HEK293 (cell line): ENCODE measurements at regions not wholly inside any gene's neighbourhood (a gene's known extent, or its start where the extent isn't known, plus 50 kb on each side); places are given as distances from the start of the nearest gene placed in this dataset.

Experiments used
- CTCF ChIA-PET: fragments of 350-600 bp; formaldehyde crosslinking; extraction: SDS; loops from one replicate; lab custom pipeline; 2021; ENCODE audit warnings: antibody characterized with exemption; lab: Yijun Ruan, JAX
- POLR2A ChIA-PET: fragments of 300-600 bp; formaldehyde crosslinking; extraction: SDS; loops from one replicate; lab custom pipeline; 2020; ENCODE audit warnings: antibody characterized with exemption, inconsistent platforms; lab: Yijun Ruan, JAX
- H3K27ac ChIP-seq: fragments of 200-500 bp; sonication (Bioruptor generic); 2 replicates; pipeline ENCODE4 v1.5.1; 2014; ENCODE audit warnings: low read depth, low read length, control low read depth, inconsistent platforms; ENCODE audit errors: extremely low read depth
- H3K36me3 ChIP-seq, 2 experiments: fragments of 200-500 bp in 1 of 2; sonication (Bioruptor generic) in 1 of 2; 1 replicate in 1 of 2; 2 replicates in 1 of 2; pipeline ENCODE4 v1.5.1; 2014 to 2017; ENCODE audit warnings: inconsistent platforms in 2 of 2, low read length in 2 of 2; ENCODE audit not compliant: control insufficient read depth in 2 of 2, insufficient read depth in 1 of 2
- H3K4me1 ChIP-seq: fragments of 200-500 bp; sonication (Bioruptor generic); 2 replicates; pipeline ENCODE4 v1.5.1; 2014; ENCODE audit warnings: mild to moderate bottlenecking, low read length, inconsistent platforms; ENCODE audit not compliant: control insufficient read depth, insufficient read depth
- H3K4me3 ChIP-seq: 2 replicates; pipeline ENCODE4 v1.5.1; 2011; ENCODE audit warnings: low read depth, mild to moderate bottlenecking, control low read depth, low read length, moderate library complexity
- H3K9me3 ChIP-seq: fragments of 200-500 bp; sonication (Bioruptor generic); 2 replicates; pipeline ENCODE4 v1.5.1; 2014; ENCODE audit warnings: low read depth, low read length, inconsistent platforms; ENCODE audit not compliant: control insufficient read depth, insufficient read depth
- GFI1B ChIP-seq: fragments of 450-650 bp; formaldehyde crosslinking; IDR thresholded peaks from 2 replicates; pipeline ENCODE4 v1.5.1; 2016; ENCODE audit warnings: missing biosample characterization, missing genetic modification characterization
- GLIS1 ChIP-seq: fragments of 450-650 bp; formaldehyde crosslinking; IDR thresholded peaks from 2 replicates; pipeline ENCODE4 v1.5.1; 2016; ENCODE audit warnings: missing biosample characterization, missing genetic modification characterization
- KLF7 ChIP-seq: fragments of 450-650 bp; formaldehyde crosslinking; IDR thresholded peaks from 2 replicates; pipeline ENCODE4 v1.5.1; 2016; ENCODE audit warnings: missing biosample characterization, missing genetic modification characterization, borderline replicate concordance
- SETDB1 ChIP-seq: IDR thresholded peaks from one replicate; pipeline ENCODE4 v1.6.1; 2017; ENCODE audit warnings: mild to moderate bottlenecking, low read length, moderate library complexity, mixed read lengths; ENCODE audit not compliant: insufficient read length
- WT1 ChIP-seq: fragments of 450-650 bp; formaldehyde crosslinking; IDR thresholded peaks from 2 replicates; pipeline ENCODE4 v1.5.1; 2016; ENCODE audit warnings: missing biosample characterization, missing genetic modification characterization
- YY2 ChIP-seq: fragments of 450-650 bp; formaldehyde crosslinking; IDR thresholded peaks from 2 replicates; pipeline ENCODE4 v1.5.1; 2016; ENCODE audit warnings: missing biosample characterization, missing genetic modification characterization
- ZNF148 ChIP-seq: fragments of 450-650 bp; formaldehyde crosslinking; IDR thresholded peaks from 2 replicates; pipeline ENCODE4 v1.5.0; 2017; ENCODE audit warnings: missing biosample characterization, missing genetic modification characterization, borderline replicate concordance
- ZNF157 ChIP-seq: fragments of 450-650 bp; formaldehyde crosslinking; IDR thresholded peaks from 2 replicates; pipeline ENCODE4 v1.5.1; 2016; ENCODE audit warnings: missing biosample characterization, missing genetic modification characterization
- ZNF169 ChIP-seq: fragments of 450-650 bp; formaldehyde crosslinking; IDR thresholded peaks from 2 replicates; pipeline ENCODE4 v1.5.1; 2016; ENCODE audit warnings: missing biosample characterization, missing genetic modification characterization
- ZNF223 ChIP-seq: fragments of 450-650 bp; formaldehyde crosslinking; IDR thresholded peaks from 2 replicates; pipeline ENCODE4 v1.5.1; 2016; ENCODE audit warnings: missing biosample characterization, missing genetic modification characterization
- ZNF416 ChIP-seq: fragments of 450-650 bp; formaldehyde crosslinking; IDR thresholded peaks from 2 replicates; pipeline ENCODE4 v1.5.1; 2016; ENCODE audit warnings: missing biosample characterization, missing genetic modification characterization
- ZNF549 ChIP-seq: fragments of 450-650 bp; IDR thresholded peaks from 2 replicates; pipeline ENCODE4 v1.5.1; 2018; ENCODE audit warnings: missing biosample characterization, missing genetic modification characterization, mild to moderate bottlenecking, inconsistent platforms, moderate library complexity
- ZNF624 ChIP-seq: fragments of 450-650 bp; formaldehyde crosslinking; IDR thresholded peaks from 2 replicates; pipeline ENCODE4 v1.5.1; 2017; ENCODE audit warnings: missing biosample characterization, missing genetic modification characterization
- ZNF707 ChIP-seq: fragments of 450-650 bp; formaldehyde crosslinking; IDR thresholded peaks from 2 replicates; pipeline ENCODE4 v1.5.1; 2016; ENCODE audit warnings: missing biosample characterization, missing genetic modification characterization
- ZNF747 ChIP-seq: fragments of 450-650 bp; formaldehyde crosslinking; IDR thresholded peaks from 2 replicates; pipeline ENCODE4 v1.5.1; 2016; ENCODE audit warnings: missing biosample characterization, missing genetic modification characterization
- ZNF776 ChIP-seq: fragments of 450-650 bp; formaldehyde crosslinking; IDR thresholded peaks from 2 replicates; pipeline ENCODE4 v1.5.0; 2017; ENCODE audit warnings: missing biosample characterization, missing genetic modification characterization, borderline replicate concordance
- ZNF837 ChIP-seq: fragments of 450-650 bp; formaldehyde crosslinking; IDR thresholded peaks from 2 replicates; pipeline ENCODE4 v1.5.1; 2016; ENCODE audit warnings: missing biosample characterization, missing genetic modification characterization
- TF ChIP-seq, protein P1 (sequence below): fragments of 450-650 bp; formaldehyde crosslinking; IDR thresholded peaks from 2 replicates; pipeline ENCODE4 v1.5.1; 2016; ENCODE audit warnings: missing biosample characterization, missing genetic modification characterization
- TF ChIP-seq, protein P2 (sequence below): fragments of 450-650 bp; formaldehyde crosslinking; IDR thresholded peaks from 2 replicates; pipeline ENCODE4 v1.5.1; 2016; ENCODE audit warnings: missing biosample characterization, missing genetic modification characterization
- TF ChIP-seq, protein P3 (sequence below): fragments of 450-650 bp; formaldehyde crosslinking; IDR thresholded peaks from 2 replicates; pipeline ENCODE4 v1.5.1; 2016; ENCODE audit warnings: missing biosample characterization, missing genetic modification characterization
- TF ChIP-seq, protein P4 (sequence below): IDR thresholded peaks from 2 replicates; pipeline ENCODE4 v1.6.1; 2011; ENCODE audit warnings: mild to moderate bottlenecking, low read depth, low read length, borderline replicate concordance
- TF ChIP-seq, protein P5 (sequence below): fragments of 450-650 bp; formaldehyde crosslinking; IDR thresholded peaks from 2 replicates; pipeline ENCODE4 v1.5.1; 2016; ENCODE audit warnings: missing biosample characterization, missing genetic modification characterization

- TF ChIP-seq ZNF148 (tag by site-specific recombination): no peak
- no peak for TF ChIP-seq ZNF747 (tag by site-specific recombination)
- TF ChIP-seq ZNF624 (tag by site-specific recombination): no peak
- TF ChIP-seq, protein P1, sequence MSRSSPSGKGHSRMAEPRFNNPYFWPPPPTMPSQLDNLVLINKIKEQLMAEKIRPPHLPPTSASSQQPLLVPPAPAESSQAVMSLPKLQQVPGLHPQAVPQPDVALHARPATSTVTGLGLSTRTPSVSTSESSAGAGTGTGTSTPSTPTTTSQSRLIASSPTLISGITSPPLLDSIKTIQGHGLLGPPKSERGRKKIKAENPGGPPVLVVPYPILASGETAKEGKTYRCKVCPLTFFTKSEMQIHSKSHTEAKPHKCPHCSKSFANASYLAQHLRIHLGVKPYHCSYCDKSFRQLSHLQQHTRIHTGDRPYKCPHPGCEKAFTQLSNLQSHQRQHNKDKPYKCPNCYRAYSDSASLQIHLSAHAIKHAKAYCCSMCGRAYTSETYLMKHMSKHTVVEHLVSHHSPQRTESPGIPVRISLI (tag by site-specific recombination): no peak
- no peak for TF ChIP-seq ZNF776
Measured at GRCh38 chr17:71983828-71984227, 137.0 kb upstream of the SOX9 start (continued).

GRCh38 chr17:71985111-71986039 is 135.4 kb upstream of the SOX9 start:
- ChIA-PET CTCF (no interaction called here), POLR2A (no interaction called here)
- H3K36me3 ChIP-seq: no peaks in the 10 kb centered on the region

More at GRCh38 chr17:71985111-71986039, 135.4 kb upstream of the SOX9 start:
- H3K4me1 ChIP-seq: no peaks in the 10 kb centered on the region
- TF ChIP-seq, protein P2, sequence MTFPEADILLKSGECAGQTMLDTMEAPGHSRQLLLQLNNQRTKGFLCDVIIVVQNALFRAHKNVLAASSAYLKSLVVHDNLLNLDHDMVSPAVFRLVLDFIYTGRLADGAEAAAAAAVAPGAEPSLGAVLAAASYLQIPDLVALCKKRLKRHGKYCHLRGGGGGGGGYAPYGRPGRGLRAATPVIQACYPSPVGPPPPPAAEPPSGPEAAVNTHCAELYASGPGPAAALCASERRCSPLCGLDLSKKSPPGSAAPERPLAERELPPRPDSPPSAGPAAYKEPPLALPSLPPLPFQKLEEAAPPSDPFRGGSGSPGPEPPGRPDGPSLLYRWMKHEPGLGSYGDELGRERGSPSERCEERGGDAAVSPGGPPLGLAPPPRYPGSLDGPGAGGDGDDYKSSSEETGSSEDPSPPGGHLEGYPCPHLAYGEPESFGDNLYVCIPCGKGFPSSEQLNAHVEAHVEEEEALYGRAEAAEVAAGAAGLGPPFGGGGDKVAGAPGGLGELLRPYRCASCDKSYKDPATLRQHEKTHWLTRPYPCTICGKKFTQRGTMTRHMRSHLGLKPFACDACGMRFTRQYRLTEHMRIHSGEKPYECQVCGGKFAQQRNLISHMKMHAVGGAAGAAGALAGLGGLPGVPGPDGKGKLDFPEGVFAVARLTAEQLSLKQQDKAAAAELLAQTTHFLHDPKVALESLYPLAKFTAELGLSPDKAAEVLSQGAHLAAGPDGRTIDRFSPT (tag by site-specific recombination): no peak
- TF ChIP-seq, protein P3, sequence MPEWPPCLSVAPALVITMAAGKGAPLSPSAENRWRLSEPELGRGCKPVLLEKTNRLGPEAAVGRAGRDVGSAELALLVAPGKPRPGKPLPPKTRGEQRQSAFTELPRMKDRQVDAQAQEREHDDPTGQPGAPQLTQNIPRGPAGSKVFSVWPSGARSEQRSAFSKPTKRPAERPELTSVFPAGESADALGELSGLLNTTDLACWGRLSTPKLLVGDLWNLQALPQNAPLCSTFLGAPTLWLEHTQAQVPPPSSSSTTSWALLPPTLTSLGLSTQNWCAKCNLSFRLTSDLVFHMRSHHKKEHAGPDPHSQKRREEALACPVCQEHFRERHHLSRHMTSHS (tag by site-specific recombination): no peak
- TF ChIP-seq, protein P4, sequence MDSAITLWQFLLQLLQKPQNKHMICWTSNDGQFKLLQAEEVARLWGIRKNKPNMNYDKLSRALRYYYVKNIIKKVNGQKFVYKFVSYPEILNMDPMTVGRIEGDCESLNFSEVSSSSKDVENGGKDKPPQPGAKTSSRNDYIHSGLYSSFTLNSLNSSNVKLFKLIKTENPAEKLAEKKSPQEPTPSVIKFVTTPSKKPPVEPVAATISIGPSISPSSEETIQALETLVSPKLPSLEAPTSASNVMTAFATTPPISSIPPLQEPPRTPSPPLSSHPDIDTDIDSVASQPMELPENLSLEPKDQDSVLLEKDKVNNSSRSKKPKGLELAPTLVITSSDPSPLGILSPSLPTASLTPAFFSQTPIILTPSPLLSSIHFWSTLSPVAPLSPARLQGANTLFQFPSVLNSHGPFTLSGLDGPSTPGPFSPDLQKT: no peak
- TF ChIP-seq SETDB1 (no peak), GLIS1 (tag by site-specific recombination) (no peak), WT1 (tag by site-specific recombination) (no peak), KLF7 (tag by site-specific recombination) (no peak), ZNF707 (tag by site-specific recombination) (no peak), ZNF169 (tag by site-specific recombination) (no peak), YY2 (no peak), ZNF416 (tag by site-specific recombination) (no peak), ZNF549 (tag by site-specific recombination) (no peak), GFI1B (no peak), ZNF157 (no peak), ZNF837 (tag by site-specific recombination) (no peak), ZNF223 (no peak)
- TF ChIP-seq, protein P5, sequence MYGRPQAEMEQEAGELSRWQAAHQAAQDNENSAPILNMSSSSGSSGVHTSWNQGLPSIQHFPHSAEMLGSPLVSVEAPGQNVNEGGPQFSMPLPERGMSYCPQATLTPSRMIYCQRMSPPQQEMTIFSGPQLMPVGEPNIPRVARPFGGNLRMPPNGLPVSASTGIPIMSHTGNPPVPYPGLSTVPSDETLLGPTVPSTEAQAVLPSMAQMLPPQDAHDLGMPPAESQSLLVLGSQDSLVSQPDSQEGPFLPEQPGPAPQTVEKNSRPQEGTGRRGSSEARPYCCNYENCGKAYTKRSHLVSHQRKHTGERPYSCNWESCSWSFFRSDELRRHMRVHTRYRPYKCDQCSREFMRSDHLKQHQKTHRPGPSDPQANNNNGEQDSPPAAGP: no peak
- TF ChIP-seq, all 188 proteins: peak for 0
- Histone ChIP-seq H3K4me3 (no peak overlapping the region), H3K27ac (no peak overlapping the region), H3K9me3 (no peaks in the 10 kb centered on the region)
